ENCODE measurements at regions not wholly inside any gene's neighbourhood (a gene's known extent, or its start where the extent isn't known, plus 50 kb on each side); places are given as distances from the start of the nearest gene placed in this dataset.

DNA sequence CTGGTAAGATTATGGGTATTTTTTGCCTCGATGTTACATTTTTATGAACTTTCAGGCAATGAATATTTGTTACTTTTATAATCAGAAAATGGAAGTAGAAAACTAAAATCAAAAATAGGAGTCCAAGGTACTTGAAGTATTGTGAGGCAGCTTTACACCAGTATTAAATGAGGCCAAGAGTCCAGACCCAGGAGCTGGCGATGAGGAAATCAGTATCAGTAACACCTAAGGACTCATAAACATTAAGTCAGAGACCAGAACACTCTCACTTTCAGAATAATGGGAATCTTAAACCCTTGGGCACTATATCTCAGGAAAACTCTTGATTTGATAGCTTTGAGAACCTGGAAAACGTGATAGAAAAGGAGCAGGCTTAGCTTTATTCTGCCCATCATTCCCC is 208.8 kb downstream of the GXYLT1 start:
- no peaks in the 10 kb centered on the region for H3K4me1 ChIP-seq (ENCODE audit: control insufficient read depth, insufficient read depth, low read length)
- H3K27ac ChIP-seq (ENCODE audit: extremely low read depth, low read depth, low read length): no peak overlapping the region
- no peaks in the 10 kb centered on the region for H3K9me3 ChIP-seq (ENCODE audit: control insufficient read depth, insufficient read depth, low read depth, low read length)
- no peak overlapping the region for H3K4me3 ChIP-seq (ENCODE audit: low read depth, low read length)
- no peaks in the 10 kb centered on the region for H3K36me3 ChIP-seq (ENCODE audit: control insufficient read depth in 2 of 2, insufficient read depth in 1 of 2, low read length in 2 of 2)
- TF ChIP-seq, protein P1, sequence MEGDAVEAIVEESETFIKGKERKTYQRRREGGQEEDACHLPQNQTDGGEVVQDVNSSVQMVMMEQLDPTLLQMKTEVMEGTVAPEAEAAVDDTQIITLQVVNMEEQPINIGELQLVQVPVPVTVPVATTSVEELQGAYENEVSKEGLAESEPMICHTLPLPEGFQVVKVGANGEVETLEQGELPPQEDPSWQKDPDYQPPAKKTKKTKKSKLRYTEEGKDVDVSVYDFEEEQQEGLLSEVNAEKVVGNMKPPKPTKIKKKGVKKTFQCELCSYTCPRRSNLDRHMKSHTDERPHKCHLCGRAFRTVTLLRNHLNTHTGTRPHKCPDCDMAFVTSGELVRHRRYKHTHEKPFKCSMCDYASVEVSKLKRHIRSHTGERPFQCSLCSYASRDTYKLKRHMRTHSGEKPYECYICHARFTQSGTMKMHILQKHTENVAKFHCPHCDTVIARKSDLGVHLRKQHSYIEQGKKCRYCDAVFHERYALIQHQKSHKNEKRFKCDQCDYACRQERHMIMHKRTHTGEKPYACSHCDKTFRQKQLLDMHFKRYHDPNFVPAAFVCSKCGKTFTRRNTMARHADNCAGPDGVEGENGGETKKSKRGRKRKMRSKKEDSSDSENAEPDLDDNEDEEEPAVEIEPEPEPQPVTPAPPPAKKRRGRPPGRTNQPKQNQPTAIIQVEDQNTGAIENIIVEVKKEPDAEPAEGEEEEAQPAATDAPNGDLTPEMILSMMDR (tag by site-specific recombination; IDR thresholded peaks at IDR 0.05): no peak
- no peak for TF ChIP-seq ZNF510 (tag by site-specific recombination; IDR thresholded peaks at IDR 0.05; ENCODE audit: insufficient replicate concordance)
- CTCF ChIA-PET: interaction anchor here (0.6 to 1.3 kb wide), 3 partner anchors 11 to 547 kb away, joined by 3 to 5 read pairs (median 4); no protein-coding TSS in a partner anchor
- POLR2A ChIA-PET: no interaction called here

DNA sequence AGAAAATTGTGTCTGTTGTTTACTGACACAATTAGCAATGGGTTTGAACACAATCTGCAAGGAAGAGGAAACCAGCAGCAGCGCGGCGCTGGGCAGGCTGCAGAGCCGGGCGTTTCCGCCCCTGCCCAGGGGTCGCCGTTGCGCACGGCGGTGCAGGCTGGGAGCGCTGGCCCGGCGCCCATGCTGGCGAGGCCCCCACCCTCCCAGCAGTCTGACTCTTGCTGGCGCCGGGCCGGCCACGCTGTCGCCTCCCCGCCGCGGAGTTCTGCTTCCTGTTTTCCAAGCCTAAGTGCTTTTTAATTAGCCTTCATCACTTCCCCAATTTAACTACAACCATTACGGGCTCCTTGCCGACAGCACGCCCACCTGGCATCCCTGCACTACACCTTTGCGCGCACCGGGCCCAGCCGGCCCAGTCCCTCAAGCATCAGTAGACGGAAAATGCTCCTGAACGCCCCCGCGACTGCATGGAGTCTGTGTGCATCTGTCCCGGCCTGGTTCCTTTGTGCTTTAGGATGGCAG is 212.1 kb downstream of the GXYLT1 start:
- ChIA-PET POLR2A (interaction anchor here (0.6 kb wide), 2 partner anchors 521 to 1058 kb away, joined by 5 to 10 read pairs; no protein-coding TSS in a partner anchor), CTCF (no interaction called here)
- H3K27ac ChIP-seq (ENCODE audit: extremely low read depth, low read depth, low read length): no peak overlapping the region; the same call in 1 of the 2 replicates
- H3K4me1 ChIP-seq (ENCODE audit: control insufficient read depth, insufficient read depth, low read length): no peaks in the 10 kb centered on the region
- H3K4me3 ChIP-seq (ENCODE audit: low read depth, low read length): peak overlapping the region; percentile 16
- H3K36me3 ChIP-seq (ENCODE audit: control insufficient read depth in 2 of 2, insufficient read depth in 1 of 2, low read length in 2 of 2): no peaks in the 10 kb centered on the region
- no peaks in the 10 kb centered on the region for H3K9me3 ChIP-seq (ENCODE audit: control insufficient read depth, insufficient read depth, low read depth, low read length)
- TF ChIP-seq, protein P2, sequence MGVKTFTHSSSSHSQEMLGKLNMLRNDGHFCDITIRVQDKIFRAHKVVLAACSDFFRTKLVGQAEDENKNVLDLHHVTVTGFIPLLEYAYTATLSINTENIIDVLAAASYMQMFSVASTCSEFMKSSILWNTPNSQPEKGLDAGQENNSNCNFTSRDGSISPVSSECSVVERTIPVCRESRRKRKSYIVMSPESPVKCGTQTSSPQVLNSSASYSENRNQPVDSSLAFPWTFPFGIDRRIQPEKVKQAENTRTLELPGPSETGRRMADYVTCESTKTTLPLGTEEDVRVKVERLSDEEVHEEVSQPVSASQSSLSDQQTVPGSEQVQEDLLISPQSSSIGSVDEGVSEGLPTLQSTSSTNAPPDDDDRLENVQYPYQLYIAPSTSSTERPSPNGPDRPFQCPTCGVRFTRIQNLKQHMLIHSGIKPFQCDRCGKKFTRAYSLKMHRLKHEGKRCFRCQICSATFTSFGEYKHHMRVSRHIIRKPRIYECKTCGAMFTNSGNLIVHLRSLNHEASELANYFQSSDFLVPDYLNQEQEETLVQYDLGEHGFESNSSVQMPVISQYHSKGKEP (tag by site-specific recombination; IDR thresholded peaks at IDR 0.05): 0 out of 2 replicates have a peak, but pooled peaks have one; percentile 36
- TF ChIP-seq ZIC2 (tag by site-specific recombination; IDR thresholded peaks at IDR 0.05): peak; percentile 67
- TF ChIP-seq ZNF521 (tag by site-specific recombination; IDR thresholded peaks at IDR 0.05): no peak
- TF ChIP-seq ZNF600 (tag by site-specific recombination; IDR thresholded peaks at IDR 0.05): peak; percentile 66; the same call in 1 of the 2 replicates
- TF ChIP-seq SP2 (tag by site-specific recombination; IDR thresholded peaks at IDR 0.05): peak; percentile 27; the same call in 1 of the 2 replicates
- TF ChIP-seq BCL11A (tag by site-specific recombination; IDR thresholded peaks at IDR 0.05; ENCODE audit: low read depth): no peak
- TF ChIP-seq SP7 (tag by site-specific recombination; IDR thresholded peaks at IDR 0.05): peak; percentile 78
- TF ChIP-seq, protein P3, sequence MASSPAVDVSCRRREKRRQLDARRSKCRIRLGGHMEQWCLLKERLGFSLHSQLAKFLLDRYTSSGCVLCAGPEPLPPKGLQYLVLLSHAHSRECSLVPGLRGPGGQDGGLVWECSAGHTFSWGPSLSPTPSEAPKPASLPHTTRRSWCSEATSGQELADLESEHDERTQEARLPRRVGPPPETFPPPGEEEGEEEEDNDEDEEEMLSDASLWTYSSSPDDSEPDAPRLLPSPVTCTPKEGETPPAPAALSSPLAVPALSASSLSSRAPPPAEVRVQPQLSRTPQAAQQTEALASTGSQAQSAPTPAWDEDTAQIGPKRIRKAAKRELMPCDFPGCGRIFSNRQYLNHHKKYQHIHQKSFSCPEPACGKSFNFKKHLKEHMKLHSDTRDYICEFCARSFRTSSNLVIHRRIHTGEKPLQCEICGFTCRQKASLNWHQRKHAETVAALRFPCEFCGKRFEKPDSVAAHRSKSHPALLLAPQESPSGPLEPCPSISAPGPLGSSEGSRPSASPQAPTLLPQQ (tag by site-specific recombination; IDR thresholded peaks at IDR 0.05): no peak
- TF ChIP-seq ZNF239 (tag by site-specific recombination; IDR thresholded peaks at IDR 0.05): no peak
- TF ChIP-seq ZBTB1 (tag by site-specific recombination; IDR thresholded peaks at IDR 0.05): no peak
- TF ChIP-seq, protein P4, sequence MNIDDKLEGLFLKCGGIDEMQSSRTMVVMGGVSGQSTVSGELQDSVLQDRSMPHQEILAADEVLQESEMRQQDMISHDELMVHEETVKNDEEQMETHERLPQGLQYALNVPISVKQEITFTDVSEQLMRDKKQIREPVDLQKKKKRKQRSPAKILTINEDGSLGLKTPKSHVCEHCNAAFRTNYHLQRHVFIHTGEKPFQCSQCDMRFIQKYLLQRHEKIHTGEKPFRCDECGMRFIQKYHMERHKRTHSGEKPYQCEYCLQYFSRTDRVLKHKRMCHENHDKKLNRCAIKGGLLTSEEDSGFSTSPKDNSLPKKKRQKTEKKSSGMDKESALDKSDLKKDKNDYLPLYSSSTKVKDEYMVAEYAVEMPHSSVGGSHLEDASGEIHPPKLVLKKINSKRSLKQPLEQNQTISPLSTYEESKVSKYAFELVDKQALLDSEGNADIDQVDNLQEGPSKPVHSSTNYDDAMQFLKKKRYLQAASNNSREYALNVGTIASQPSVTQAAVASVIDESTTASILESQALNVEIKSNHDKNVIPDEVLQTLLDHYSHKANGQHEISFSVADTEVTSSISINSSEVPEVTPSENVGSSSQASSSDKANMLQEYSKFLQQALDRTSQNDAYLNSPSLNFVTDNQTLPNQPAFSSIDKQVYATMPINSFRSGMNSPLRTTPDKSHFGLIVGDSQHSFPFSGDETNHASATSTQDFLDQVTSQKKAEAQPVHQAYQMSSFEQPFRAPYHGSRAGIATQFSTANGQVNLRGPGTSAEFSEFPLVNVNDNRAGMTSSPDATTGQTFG (tag by site-specific recombination; IDR thresholded peaks at IDR 0.05; ENCODE audit: borderline replicate concordance): no peak
- TF ChIP-seq ZNF624 (tag by site-specific recombination; IDR thresholded peaks at IDR 0.05): no peak
- peak; percentile 74 for TF ChIP-seq ZEB2 (tag by site-specific recombination; IDR thresholded peaks at IDR 0.05)
- TF ChIP-seq ZNF366 (tag by site-specific recombination; conservative IDR thresholded peaks at IDR 0.05): peak; percentile 56
- peak; percentile 53; the same call in 1 of the 2 replicates for TF ChIP-seq GLIS2 (tag by site-specific recombination; IDR thresholded peaks at IDR 0.05)
- TF ChIP-seq, protein P5, sequence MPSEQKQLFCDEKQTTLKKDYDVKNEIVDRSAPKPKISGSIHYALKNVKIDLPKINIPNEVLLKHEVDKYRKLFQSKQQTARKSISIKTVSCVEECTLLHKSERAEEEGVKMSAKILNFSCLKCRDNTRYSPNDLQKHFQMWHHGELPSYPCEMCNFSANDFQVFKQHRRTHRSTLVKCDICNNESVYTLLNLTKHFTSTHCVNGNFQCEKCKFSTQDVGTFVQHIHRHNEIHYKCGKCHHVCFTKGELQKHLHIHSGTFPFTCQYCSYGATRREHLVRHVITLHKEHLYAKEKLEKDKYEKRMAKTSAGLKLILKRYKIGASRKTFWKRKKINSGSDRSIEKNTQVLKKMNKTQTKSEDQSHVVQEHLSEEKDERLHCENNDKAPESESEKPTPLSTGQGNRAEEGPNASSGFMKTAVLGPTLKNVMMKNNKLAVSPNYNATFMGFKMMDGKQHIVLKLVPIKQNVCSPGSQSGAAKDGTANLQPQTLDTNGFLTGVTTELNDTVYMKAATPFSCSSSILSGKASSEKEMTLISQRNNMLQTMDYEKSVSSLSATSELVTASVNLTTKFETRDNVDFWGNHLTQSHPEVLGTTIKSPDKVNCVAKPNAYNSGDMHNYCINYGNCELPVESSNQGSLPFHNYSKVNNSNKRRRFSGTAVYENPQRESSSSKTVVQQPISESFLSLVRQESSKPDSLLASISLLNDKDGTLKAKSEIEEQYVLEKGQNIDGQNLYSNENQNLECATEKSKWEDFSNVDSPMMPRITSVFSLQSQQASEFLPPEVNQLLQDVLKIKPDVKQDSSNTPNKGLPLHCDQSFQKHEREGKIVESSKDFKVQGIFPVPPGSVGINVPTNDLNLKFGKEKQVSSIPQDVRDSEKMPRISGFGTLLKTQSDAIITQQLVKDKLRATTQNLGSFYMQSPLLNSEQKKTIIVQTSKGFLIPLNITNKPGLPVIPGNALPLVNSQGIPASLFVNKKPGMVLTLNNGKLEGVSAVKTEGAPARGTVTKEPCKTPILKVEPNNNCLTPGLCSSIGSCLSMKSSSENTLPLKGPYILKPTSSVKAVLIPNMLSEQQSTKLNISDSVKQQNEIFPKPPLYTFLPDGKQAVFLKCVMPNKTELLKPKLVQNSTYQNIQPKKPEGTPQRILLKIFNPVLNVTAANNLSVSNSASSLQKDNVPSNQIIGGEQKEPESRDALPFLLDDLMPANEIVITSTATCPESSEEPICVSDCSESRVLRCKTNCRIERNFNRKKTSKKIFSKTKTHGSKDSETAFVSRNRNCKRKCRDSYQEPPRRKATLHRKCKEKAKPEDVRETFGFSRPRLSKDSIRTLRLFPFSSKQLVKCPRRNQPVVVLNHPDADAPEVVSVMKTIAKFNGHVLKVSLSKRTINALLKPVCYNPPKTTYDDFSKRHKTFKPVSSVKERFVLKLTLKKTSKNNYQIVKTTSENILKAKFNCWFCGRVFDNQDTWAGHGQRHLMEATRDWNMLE (tag by site-specific recombination; conservative IDR thresholded peaks at IDR 0.05; ENCODE audit: low read depth): peak; percentile 48
- TF ChIP-seq GLIS1 (tag by site-specific recombination; IDR thresholded peaks at IDR 0.05): peak; percentile 63
- TF ChIP-seq ZXDB (tag by site-specific recombination; IDR thresholded peaks at IDR 0.05): peak; percentile 75
- peak; percentile 82 for TF ChIP-seq ZFHX2 (tag by site-specific recombination; conservative IDR thresholded peaks at IDR 0.05)
- TF ChIP-seq ZBTB17 (tag by site-specific recombination; IDR thresholded peaks at IDR 0.05): peak; percentile 72

Measured in HEK293 (cell line).